H1 (cell line): ENCODE measurements at regions not wholly inside any gene's neighbourhood (a gene's known extent, or its start where the extent isn't known, plus 50 kb on each side); places are given as distances from the start of the nearest gene placed in this dataset.
A peak's percentile ranks its signal among the peaks of the same experiment; 100 is the strongest.
"Not testable (repeated sequence)": the region's sequence is repeated elsewhere in the genome, so short reads cannot be mapped to it uniquely, and the experiment has no call there.

ENCODE experiments used
- CTCF ChIA-PET: fragments of 300-600 bp; sonication (Branson Sonifier 250); formaldehyde crosslinking; loops from one replicate; lab custom pipeline; 2021; ENCODE audit not compliant: partially characterized antibody; lab: Charles Lee
- POLR2A ChIA-PET: fragments of 300-600 bp; sonication (Branson Sonifier 250); formaldehyde crosslinking; loops from one replicate; lab custom pipeline; 2021; ENCODE audit warnings: inconsistent platforms; ENCODE audit not compliant: partially characterized antibody; lab: Charles Lee
- DNase-seq, 2 experiments: peaks; one replicate each; pipeline versions ENCODE4 v3.0.0 to v3.0.0-alpha.2; 2010 to 2022; ENCODE audit warnings: low spot score in 2 of 2, low read depth in 1 of 2, mixed read lengths in 1 of 2
- FAIRE-seq: peaks from 2 replicates; lab custom pipeline; 2011; peaks lifted over from hg19 to GRCh38; lab: Jason Lieb, UNC
- H2AFZ ChIP-seq: 2 replicates; pipeline ENCODE4 v1.8.1; 2012; ENCODE audit warnings: low read length, inconsistent platforms
- H2AK5ac ChIP-seq: 2 replicates; pipeline ENCODE4 v1.6.1; 2013; ENCODE audit warnings: low read depth, low read length
- H2BK120ac ChIP-seq: replicated peaks from 2 replicates; pipeline ENCODE3; 2013; ENCODE audit warnings: low read depth, low read length, inconsistent platforms
- H2BK12ac ChIP-seq: 2 replicates; pipeline ENCODE4 v1.6.1; 2013; ENCODE audit warnings: low read depth, low read length
- H2BK15ac ChIP-seq: 2 replicates; pipeline ENCODE4 v1.6.1; 2013; ENCODE audit warnings: low read length
- H2BK20ac ChIP-seq: 2 replicates; pipeline ENCODE4 v1.6.1; 2013; ENCODE audit warnings: low read length
- H2BK5ac ChIP-seq: 2 replicates; pipeline ENCODE4 v1.6.1; 2013; ENCODE audit warnings: low read depth, low read length
- H3K14ac ChIP-seq: 2 replicates; pipeline ENCODE4 v1.6.1; 2013; ENCODE audit warnings: inconsistent platforms; ENCODE audit not compliant: insufficient read length
- H3K18ac ChIP-seq: 2 replicates; pipeline ENCODE4 v1.6.1; 2013; ENCODE audit warnings: low read length; ENCODE audit errors: extremely low read depth
- H3K23ac ChIP-seq: 2 replicates; pipeline ENCODE4 v1.6.1; 2013; ENCODE audit warnings: inconsistent platforms; ENCODE audit not compliant: insufficient read length
- H3K23me2 ChIP-seq: 2 replicates; pipeline ENCODE4 v1.6.1; 2013; ENCODE audit warnings: low read depth, low read length
- H3K27ac ChIP-seq: 2 replicates; pipeline ENCODE4 v1.6.1; 2011; ENCODE audit warnings: low read depth, low read length, inconsistent platforms
- H3K27me3 ChIP-seq, 4 experiments: replicated peaks in 1 of 4; 1 replicate in 1 of 4; 2 replicates in 3 of 4; pipeline versions ENCODE4 v1.6.1 to v1.8.1; 2011 to 2013; ENCODE audit warnings: low read length in 3 of 4, mild to moderate bottlenecking in 3 of 4, inconsistent platforms in 2 of 4, mixed read lengths in 2 of 4, moderate library complexity in 1 of 4; ENCODE audit not compliant: control insufficient read depth in 3 of 4, insufficient read depth in 3 of 4; ENCODE audit errors: extremely low read depth in 1 of 4
- H3K36me3 ChIP-seq, 4 experiments: 2 replicates each; pipeline versions ENCODE4 v1.6.1 to v1.8.1; 2011 to 2013; ENCODE audit warnings: mild to moderate bottlenecking in 4 of 4, low read length in 3 of 4, moderate library complexity in 2 of 4, control low read depth in 1 of 4, inconsistent platforms in 1 of 4; ENCODE audit not compliant: insufficient read depth in 4 of 4, control insufficient read depth in 2 of 4
- H3K4ac ChIP-seq: replicated peaks from 2 replicates; pipeline ENCODE3; 2013; ENCODE audit warnings: low read length, low read depth, mixed read lengths, inconsistent platforms; ENCODE audit not compliant: insufficient read length
- H3K4me1 ChIP-seq, 4 experiments: replicated peaks in 1 of 4; 1 replicate in 1 of 4; 2 replicates in 3 of 4; pipeline versions ENCODE4 v1.6.1 to v1.8.1; 2011 to 2013; ENCODE audit warnings: low read length in 3 of 4, inconsistent platforms in 2 of 4, mixed read lengths in 1 of 4; ENCODE audit not compliant: insufficient read depth in 4 of 4, control insufficient read depth in 3 of 4
- H3K4me2 ChIP-seq, 2 experiments: 2 replicates each; pipeline versions ENCODE4 v1.6.1 to v1.8.1; 2011 to 2013; ENCODE audit warnings: low read depth in 2 of 2, low read length in 2 of 2, control low read depth in 1 of 2, inconsistent platforms in 1 of 2, mild to moderate bottlenecking in 1 of 2; ENCODE audit not compliant: insufficient read depth in 1 of 2
- H3K4me3 ChIP-seq, 4 experiments: fragments of 200-600, 300-600 bp in 1 of 4; sonication (generic), shearing (Covaris generic), sonication (Bioruptor Twin) in 1 of 4; 2 replicates each; pipeline versions ENCODE4 v1.5.1 to v1.8.1; 2011 to 2016; ENCODE audit warnings: low read length in 4 of 4, low read depth in 3 of 4, control low read depth in 2 of 4, inconsistent platforms in 2 of 4, mild to moderate bottlenecking in 2 of 4, mixed read lengths in 1 of 4, moderate library complexity in 1 of 4; ENCODE audit not compliant: insufficient read depth in 2 of 4; ENCODE audit errors: extremely low read depth in 1 of 4
- H3K56ac ChIP-seq: replicated peaks from 2 replicates; pipeline ENCODE3; 2013; ENCODE audit warnings: low read depth, mild to moderate bottlenecking, mixed read lengths, low read length, inconsistent platforms; ENCODE audit not compliant: insufficient read length
- H3K79me1 ChIP-seq: 2 replicates; pipeline ENCODE4 v1.6.1; 2013; ENCODE audit warnings: low read depth, low read length, control low read depth
- H3K79me2 ChIP-seq, 2 experiments: 2 replicates each; pipeline versions ENCODE4 v1.6.1 to v1.8.1; 2012 to 2013; ENCODE audit warnings: low read length in 2 of 2, mild to moderate bottlenecking in 2 of 2, inconsistent platforms in 1 of 2; ENCODE audit not compliant: insufficient read depth in 2 of 2, control insufficient read depth in 1 of 2
- H3K9ac ChIP-seq, 4 experiments: replicated peaks in 1 of 4; 1 replicate in 1 of 4; 2 replicates in 3 of 4; pipeline versions ENCODE4 v1.6.1 to v1.8.1; 2011 to 2013; ENCODE audit warnings: low read depth in 3 of 4, low read length in 3 of 4, control low read depth in 2 of 4, mild to moderate bottlenecking in 2 of 4, moderate library complexity in 2 of 4, inconsistent platforms in 1 of 4; ENCODE audit errors: extremely low read depth in 1 of 4
- H3K9me3 ChIP-seq, 2 experiments: 2 replicates each; pipeline versions ENCODE4 v1.6.1 to v1.8.1; 2012 to 2013; ENCODE audit warnings: mild to moderate bottlenecking in 2 of 2, moderate library complexity in 2 of 2, control low read depth in 1 of 2, inconsistent platforms in 1 of 2, low read depth in 1 of 2, low read length in 1 of 2, mixed read lengths in 1 of 2; ENCODE audit not compliant: insufficient read depth in 2 of 2
- H4K20me1 ChIP-seq, 2 experiments: replicated peaks in 1 of 2; 2 replicates each; pipeline versions ENCODE3 to v1.8.1; 2011 to 2013; ENCODE audit warnings: inconsistent platforms in 2 of 2, low read length in 2 of 2, mild to moderate bottlenecking in 1 of 2; ENCODE audit not compliant: insufficient read depth in 2 of 2, control insufficient read depth in 1 of 2
- H4K5ac ChIP-seq: 2 replicates; pipeline ENCODE4 v1.6.1; 2013; ENCODE audit warnings: low read length, low read depth, mixed read lengths, inconsistent platforms; ENCODE audit not compliant: insufficient read length
- H4K8ac ChIP-seq: 2 replicates; pipeline ENCODE4 v1.8.0; 2013; ENCODE audit warnings: mild to moderate bottlenecking, moderate library complexity, low read length, inconsistent platforms; ENCODE audit not compliant: insufficient read depth; ENCODE audit errors: extremely low read depth
- H4K91ac ChIP-seq: replicated peaks from 2 replicates; pipeline ENCODE3; 2013; ENCODE audit warnings: low read length, mixed read lengths, inconsistent platforms; ENCODE audit not compliant: insufficient read length
- MAFK ChIP-seq: IDR thresholded peaks from 2 replicates; pipeline ENCODE4 v1.6.1; 2012; ENCODE audit warnings: low read depth, mild to moderate bottlenecking, improper control_type of control experiment, low read length
- TAF1 ChIP-seq: IDR thresholded peaks from 2 replicates; pipeline ENCODE4 v1.6.1; 2011; ENCODE audit warnings: mild to moderate bottlenecking, low read depth, low read length
- WGBS, 2 experiments: shearing (Covaris generic) in 1 of 2; methylation state at CpG; one replicate each; pipeline versions ENCODE4 v1.1.6 to v1.1.7; 2013 to 2015; ENCODE audit warnings: low lambda C conversion rate in 2 of 2, mixed read lengths in 2 of 2, inconsistent platforms in 1 of 2, low coverage in 1 of 2, missing lambda C conversion rate in 1 of 2; ENCODE audit not compliant: insufficient replicate concordance in 2 of 2, insufficient coverage in 1 of 2, insufficient read length in 1 of 2; ENCODE audit errors: extremely low coverage in 1 of 2, missing lambda C conversion rate in 1 of 2; 5-methylcytosine and 5-hydroxymethylcytosine counted together

- DNase-seq (no peak), FAIRE-seq (peak; percentile 24)
- Histone ChIP-seq H2BK12ac (no peak overlapping the region), H3K27me3 (no peaks in the 10 kb centered on the region), H3K9me3 (no peaks in the 10 kb centered on the region), H2AFZ (no peak overlapping the region), H3K9ac (no peak overlapping the region), H3K56ac (no peak overlapping the region), H2BK20ac (no peak overlapping the region), H2BK120ac (no peak overlapping the region), H3K27ac (no peak overlapping the region), H3K18ac (no peak overlapping the region), H4K20me1 (no peaks in the 10 kb centered on the region), H4K8ac (no peak overlapping the region), H4K91ac (no peak overlapping the region), H3K4me2 (no peak overlapping the region), H2AK5ac (no peak overlapping the region), H3K14ac (no peak overlapping the region), H3K4me3 (no peak overlapping the region), H2BK15ac (no peak overlapping the region), H3K36me3 (no peaks in the 10 kb centered on the region), H2BK5ac (no peak overlapping the region), H3K79me2 (no peaks in the 10 kb centered on the region), H3K23ac (no peak overlapping the region), H3K4me1 (no peaks in the 10 kb centered on the region), H3K79me1 (no peaks in the 10 kb centered on the region), H3K23me2 (no peaks in the 10 kb centered on the region), H3K4ac (no peak overlapping the region), H4K5ac (no peak overlapping the region)
- POLR2A ChIA-PET, result no interaction called here
- 96% methylated on average over 6 of the region's 6 CpGs; no CpG with 5 or more reads in 1 of the 2 experiments for WGBS, 2 experiments
- no peak for TF ChIP-seq TAF1
- TF ChIP-seq MAFK, result peak; percentile 34; the same call in 1 of the 2 replicates
- CTCF ChIA-PET, result no interaction called here
Measured at GRCh38 chrX:88830111-88830510, 83.1 kb downstream of the CPXCR1 start.

GRCh38 chrX:88837721-88838120 lies 90.7 kb downstream of the CPXCR1 start:
- H3K23ac ChIP-seq, H4K8ac ChIP-seq, H3K4me2 ChIP-seq, H2BK15ac ChIP-seq, H3K18ac ChIP-seq, H3K56ac ChIP-seq, H2BK120ac ChIP-seq, H3K27ac ChIP-seq, H2BK12ac ChIP-seq, FAIRE-seq, H3K14ac ChIP-seq, H3K4ac ChIP-seq, DNase-seq, H4K91ac ChIP-seq, H2AK5ac ChIP-seq, H3K27me3 ChIP-seq, H4K20me1 ChIP-seq, H3K4me1 ChIP-seq, H4K5ac ChIP-seq, H3K23me2 ChIP-seq, H3K79me2 ChIP-seq, H2BK20ac ChIP-seq, POLR2A ChIA-PET, H3K9ac ChIP-seq, H2AFZ ChIP-seq, H3K4me3 ChIP-seq, H3K9me3 ChIP-seq, CTCF ChIA-PET, H2BK5ac ChIP-seq, H3K36me3 ChIP-seq, H3K79me1 ChIP-seq: not testable (repeated sequence)
- 93% methylated on average over 6 of the region's 6 CpGs; no CpG with 5 or more reads in 1 of the 2 experiments for WGBS, 2 experiments
